ENCODE measurements at regions not wholly inside any gene's neighbourhood (a gene's known extent, or its start where the extent isn't known, plus 50 kb on each side); places are given as distances from the start of the nearest gene placed in this dataset.

DNA sequence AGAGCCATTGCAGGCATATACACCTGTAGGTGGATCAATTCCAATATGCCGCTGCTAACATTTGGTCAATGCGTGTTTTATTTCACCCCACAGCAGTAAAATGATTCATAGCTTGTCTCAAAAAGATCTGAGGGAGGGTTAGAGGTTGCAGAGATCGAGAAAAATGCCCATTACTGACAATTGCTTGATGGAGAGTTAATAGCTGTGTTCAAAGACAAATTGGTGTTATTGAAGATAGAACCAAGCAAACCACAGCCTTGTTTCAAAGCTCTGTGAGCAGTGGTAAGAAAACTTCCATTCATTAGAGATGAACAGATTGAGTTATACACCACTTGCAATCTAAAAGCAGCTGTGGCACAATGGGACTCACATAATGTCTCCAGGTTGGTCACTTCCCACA lies 95.4 kb downstream of the KCNE4 start:
- Mint-ChIP-seq H3K9me3 (no peaks in the 10 kb centered on the region), H3K4me3 (no peak overlapping the region), H3K27ac (no peak overlapping the region), H3K4me1 (ENCODE audit: low read depth) (no peaks in the 10 kb centered on the region), H3K36me3 (ENCODE audit: low read depth) (no peaks in the 10 kb centered on the region), H3K27me3 (no peaks in the 10 kb centered on the region)
- Histone ChIP-seq H3K4me3 (ENCODE audit: low read length) (no peak overlapping the region), H3K27me3 (ENCODE audit: control insufficient read depth in 1 of 2, insufficient read depth in 2 of 2, low read length in 2 of 2) (no peaks in the 10 kb centered on the region), H3K4me1 (ENCODE audit: insufficient read depth, low read length) (no peaks in the 10 kb centered on the region), H3K36me3 (ENCODE audit: insufficient read depth, low read length) (no peaks in the 10 kb centered on the region), H3K27ac (ENCODE audit: low read depth in 1 of 2, low read length in 2 of 2) (no peak overlapping the region), H3K9me3 (ENCODE audit: control insufficient read depth in 1 of 2, insufficient read depth in 1 of 2, low read length in 2 of 2) (no peaks in the 10 kb centered on the region)
- DNase-seq (no peak), ATAC-seq (ENCODE audit: poor library complexity) (no peak)
- TF ChIP-seq, protein P1, sequence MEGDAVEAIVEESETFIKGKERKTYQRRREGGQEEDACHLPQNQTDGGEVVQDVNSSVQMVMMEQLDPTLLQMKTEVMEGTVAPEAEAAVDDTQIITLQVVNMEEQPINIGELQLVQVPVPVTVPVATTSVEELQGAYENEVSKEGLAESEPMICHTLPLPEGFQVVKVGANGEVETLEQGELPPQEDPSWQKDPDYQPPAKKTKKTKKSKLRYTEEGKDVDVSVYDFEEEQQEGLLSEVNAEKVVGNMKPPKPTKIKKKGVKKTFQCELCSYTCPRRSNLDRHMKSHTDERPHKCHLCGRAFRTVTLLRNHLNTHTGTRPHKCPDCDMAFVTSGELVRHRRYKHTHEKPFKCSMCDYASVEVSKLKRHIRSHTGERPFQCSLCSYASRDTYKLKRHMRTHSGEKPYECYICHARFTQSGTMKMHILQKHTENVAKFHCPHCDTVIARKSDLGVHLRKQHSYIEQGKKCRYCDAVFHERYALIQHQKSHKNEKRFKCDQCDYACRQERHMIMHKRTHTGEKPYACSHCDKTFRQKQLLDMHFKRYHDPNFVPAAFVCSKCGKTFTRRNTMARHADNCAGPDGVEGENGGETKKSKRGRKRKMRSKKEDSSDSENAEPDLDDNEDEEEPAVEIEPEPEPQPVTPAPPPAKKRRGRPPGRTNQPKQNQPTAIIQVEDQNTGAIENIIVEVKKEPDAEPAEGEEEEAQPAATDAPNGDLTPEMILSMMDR (IDR thresholded peaks at IDR 0.05): no peak
- CTCF ChIA-PET: no interaction called here
- POLR2A ChIA-PET: no interaction called here
- intact Hi-C loops (cut with DNase I, micrococcal nuclease): no loop called here

DNA sequence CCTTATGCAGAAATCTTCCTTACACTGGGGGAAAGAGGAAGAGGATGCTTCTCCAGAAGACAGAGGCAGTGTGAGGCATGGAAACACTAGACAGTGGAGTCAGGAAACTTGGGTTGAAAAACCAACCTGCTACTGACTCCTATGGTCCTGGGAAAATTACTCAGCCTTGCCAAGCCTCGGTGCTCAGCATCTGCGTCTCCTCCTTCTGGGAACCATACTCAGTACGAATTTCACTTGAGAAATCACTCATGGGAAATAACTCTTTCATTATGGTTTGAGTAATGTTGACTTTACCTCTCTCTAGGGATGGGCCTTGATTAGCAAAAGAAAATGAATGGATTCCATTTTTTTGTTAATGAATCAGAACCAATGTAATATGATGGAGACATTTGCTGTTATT lies 96.5 kb downstream of the KCNE4 start:
- Histone ChIP-seq H3K27ac (ENCODE audit: low read depth in 1 of 2, low read length in 2 of 2) (no peak overlapping the region), H3K4me3 (ENCODE audit: low read length) (no peak overlapping the region), H3K9me3 (ENCODE audit: control insufficient read depth in 1 of 2, insufficient read depth in 1 of 2, low read length in 2 of 2) (no peaks in the 10 kb centered on the region), H3K4me1 (ENCODE audit: insufficient read depth, low read length) (no peaks in the 10 kb centered on the region), H3K36me3 (ENCODE audit: insufficient read depth, low read length) (no peaks in the 10 kb centered on the region), H3K27me3 (ENCODE audit: control insufficient read depth in 1 of 2, insufficient read depth in 2 of 2, low read length in 2 of 2) (no peaks in the 10 kb centered on the region)
- TF ChIP-seq, protein P1 (IDR thresholded peaks at IDR 0.05): no peak
- ChIA-PET POLR2A (no interaction called here), CTCF (no interaction called here)
- DNase-seq (no peak), ATAC-seq (ENCODE audit: poor library complexity) (no peak)
- Mint-ChIP-seq H3K27ac (no peak overlapping the region), H3K4me1 (ENCODE audit: low read depth) (no peaks in the 10 kb centered on the region), H3K36me3 (ENCODE audit: low read depth) (no peaks in the 10 kb centered on the region), H3K27me3 (no peaks in the 10 kb centered on the region), H3K4me3 (no peak overlapping the region), H3K9me3 (no peaks in the 10 kb centered on the region)
- intact Hi-C loops (cut with DNase I, micrococcal nuclease): no loop called here

DNA sequence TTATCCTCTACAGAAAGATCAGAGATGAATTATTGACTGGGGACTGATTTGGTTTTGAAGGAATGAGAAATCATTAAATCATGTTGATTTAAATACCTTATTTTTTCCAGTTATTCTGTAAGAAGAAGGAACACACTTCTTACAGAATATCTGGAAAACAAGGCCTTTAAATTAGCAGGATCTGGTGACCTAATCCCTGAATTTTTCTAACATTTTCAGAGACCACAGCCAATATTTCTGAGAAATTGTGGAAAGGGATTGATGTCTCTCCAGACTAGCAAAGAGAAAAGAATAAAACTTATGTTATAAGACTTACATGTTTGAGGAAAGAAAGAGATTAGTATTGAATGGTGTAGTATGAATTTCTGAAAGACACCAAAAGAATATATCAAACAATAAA lies 104.0 kb downstream of the KCNE4 start:
- Mint-ChIP-seq H3K27ac (no peak overlapping the region), H3K36me3 (ENCODE audit: low read depth) (no peaks in the 10 kb centered on the region), H3K27me3 (no peaks in the 10 kb centered on the region), H3K4me3 (no peak overlapping the region), H3K9me3 (no peaks in the 10 kb centered on the region), H3K4me1 (ENCODE audit: low read depth) (no peaks in the 10 kb centered on the region)
- Histone ChIP-seq H3K27ac (ENCODE audit: low read depth in 1 of 2, low read length in 2 of 2) (no peak overlapping the region), H3K9me3 (ENCODE audit: control insufficient read depth in 1 of 2, insufficient read depth in 1 of 2, low read length in 2 of 2) (no peaks in the 10 kb centered on the region), H3K36me3 (ENCODE audit: insufficient read depth, low read length) (no peaks in the 10 kb centered on the region), H3K4me3 (ENCODE audit: low read length) (no peak overlapping the region), H3K27me3 (ENCODE audit: control insufficient read depth in 1 of 2, insufficient read depth in 2 of 2, low read length in 2 of 2) (no peaks in the 10 kb centered on the region), H3K4me1 (ENCODE audit: insufficient read depth, low read length) (no peaks in the 10 kb centered on the region)
- CTCF ChIA-PET: no interaction called here
- POLR2A ChIA-PET: no interaction called here
- TF ChIP-seq, protein P1 (IDR thresholded peaks at IDR 0.05): no peak
- ATAC-seq (ENCODE audit: poor library complexity): no peak
- no peak for DNase-seq
- intact Hi-C loops (cut with DNase I, micrococcal nuclease): no loop called here

All from CD4-positive, alpha-beta T cell (primary cell).